GM21786 (cell line): ENCODE measurements at regions not wholly inside any gene's neighbourhood (a gene's known extent, or its start where the extent isn't known, plus 50 kb on each side); places are given as distances from the start of the nearest gene placed in this dataset.
"Not testable (repeated sequence)": the region's sequence is repeated elsewhere in the genome, so short reads cannot be mapped to it uniquely, and the experiment has no call there.

Experiments used
- ATAC-seq: cut with Tn5 transposase; IDR thresholded peaks from one replicate; pipeline ENCODE4 v1.9.1; 2021; ENCODE audit not compliant: unreplicated experiment

GRCh38 chr1:58966917-58967740, 183.3 kb upstream of the JUN start:
- ATAC-seq: no peak

DNA sequence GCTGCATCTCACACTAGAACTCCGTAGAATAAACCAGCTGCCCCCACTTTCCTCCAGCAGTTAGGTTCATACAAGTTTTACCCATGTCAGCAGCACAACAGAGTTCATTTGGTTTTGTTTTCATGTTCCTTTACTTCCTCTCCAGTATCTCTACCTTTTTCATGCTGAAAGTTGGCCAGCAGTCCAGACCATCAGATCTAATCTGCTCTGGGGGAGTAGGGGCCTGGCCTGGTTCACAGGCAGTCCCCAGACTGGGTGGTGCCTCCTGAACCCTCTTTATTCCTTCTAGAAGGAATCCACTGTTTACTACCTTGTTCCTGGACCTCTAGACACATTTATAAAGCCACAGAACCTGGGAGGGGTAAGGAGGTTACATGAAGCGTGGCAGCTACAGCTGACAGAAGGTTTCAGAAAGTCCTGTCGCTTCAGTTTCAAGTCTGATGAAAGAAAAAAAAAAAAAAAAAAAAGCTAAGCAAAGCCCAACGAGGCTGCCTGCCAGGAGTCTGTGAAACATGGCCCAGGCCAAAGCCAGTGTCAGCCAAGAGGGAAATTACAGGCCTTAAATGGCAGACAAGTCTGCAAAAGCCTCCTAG, 184.6 kb upstream of the JUN start:
- ATAC-seq: peak; percentile 85

GRCh38 chr1:58969176-58969575, 185.3 kb upstream of the JUN start:
- not testable (repeated sequence) for ATAC-seq

DNA sequence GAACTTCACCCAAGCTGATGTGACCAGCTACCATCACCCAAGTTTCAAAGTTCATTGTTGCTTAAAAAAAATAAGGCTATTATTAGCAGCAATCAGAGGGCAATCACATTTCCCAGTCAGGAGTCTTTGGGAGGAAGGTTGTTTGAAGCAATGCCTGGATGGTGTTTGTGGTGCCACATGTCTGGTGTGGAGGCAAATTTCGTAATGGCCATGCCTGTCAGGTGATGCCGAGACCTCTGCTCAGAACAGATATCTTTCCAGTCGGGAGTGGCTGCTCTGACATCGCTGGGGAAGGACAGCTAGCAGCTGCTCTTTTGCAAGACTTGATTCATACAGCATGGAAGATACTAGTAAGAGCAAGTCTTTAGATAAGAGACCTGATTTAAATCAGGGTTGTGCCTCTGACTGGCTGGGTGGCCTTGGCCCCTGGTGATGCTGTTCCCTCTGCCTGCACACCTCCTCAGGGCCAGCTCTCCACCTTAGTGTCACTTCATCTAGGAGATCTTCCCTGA, 187.8 kb upstream of the JUN start:
- ATAC-seq: no peak

- ATAC-seq: no peak
Observed at GRCh38 chr1:58975888-58976287, 192.0 kb upstream of the JUN start.

DNA sequence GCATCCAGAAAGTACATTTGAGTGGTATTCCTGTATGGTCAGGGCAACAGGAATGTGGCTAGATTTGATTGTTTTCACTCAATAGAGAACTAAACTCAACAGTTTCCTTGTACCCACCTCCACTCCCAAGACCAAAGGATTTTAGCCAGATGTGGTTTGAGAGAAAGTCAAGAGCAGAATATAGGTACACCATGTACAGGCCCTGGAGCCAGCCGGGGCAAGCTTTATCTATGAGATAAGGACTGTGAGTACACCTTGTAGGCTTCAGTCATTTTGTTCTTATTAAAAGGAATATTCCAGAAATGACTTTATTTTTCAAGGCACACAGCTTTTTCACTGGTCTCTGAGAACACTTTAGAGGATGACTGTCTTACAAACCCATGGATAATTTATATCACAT, 192.4 kb upstream of the JUN start:
- ATAC-seq: no peak

DNA sequence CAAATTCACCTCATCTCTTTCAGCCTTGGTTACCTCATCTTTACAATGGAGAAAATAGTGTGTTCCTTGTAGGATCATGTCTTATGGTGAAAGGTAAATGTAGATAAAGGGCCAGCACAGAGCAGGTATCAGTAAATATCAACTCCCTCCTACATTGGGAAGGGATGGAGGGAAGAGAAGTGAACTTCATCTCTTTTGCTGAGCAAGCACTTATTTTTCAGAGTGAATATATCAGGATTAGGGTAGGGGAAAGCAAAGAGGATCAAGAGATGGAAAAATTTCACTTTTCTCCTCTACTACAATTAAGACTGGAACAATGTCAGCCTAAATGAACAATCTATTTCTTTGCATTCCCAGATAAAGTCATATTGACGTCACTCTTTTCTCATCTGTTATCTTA, 193.8 kb upstream of the JUN start:
- no peak for ATAC-seq

GRCh38 chr1:58978096-58978495, 194.2 kb upstream of the JUN start:
- no peak for ATAC-seq

GRCh38 chr1:58979086-58979485, 195.2 kb upstream of the JUN start:
- no peak for ATAC-seq

GRCh38 chr1:58979677-58980076, 195.8 kb upstream of the JUN start:
- ATAC-seq: no peak

- no peak for ATAC-seq
Observed at GRCh38 chr1:58981392-58981791, 197.5 kb upstream of the JUN start.

GRCh38 chr1:58982259-58982998, 198.6 kb upstream of the JUN start:
- no peak for ATAC-seq

DNA sequence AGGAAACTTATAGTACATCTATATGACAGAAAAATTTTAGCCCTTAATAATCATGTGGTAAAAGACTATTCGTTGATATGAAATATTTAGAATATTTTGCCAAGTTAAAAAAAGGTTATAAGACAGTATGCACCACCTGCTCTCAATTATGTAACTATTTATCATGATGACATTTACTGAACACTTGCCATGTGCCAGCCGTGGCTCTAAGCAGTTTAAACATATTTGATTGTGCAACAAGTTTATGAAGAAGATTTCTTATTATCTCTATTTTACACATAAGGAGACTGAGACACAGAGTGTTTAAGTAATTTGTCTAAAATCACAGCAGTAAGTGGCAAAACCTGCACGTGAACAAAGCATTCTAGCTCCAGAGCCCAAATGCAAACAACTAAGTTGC, 199.3 kb upstream of the JUN start:
- ATAC-seq: no peak

- ATAC-seq: no peak
Observed at GRCh38 chr1:58983633-58984245, 199.9 kb upstream of the JUN start.

- ATAC-seq: no peak
Observed at GRCh38 chr1:58986996-58987767, 203.3 kb upstream of the JUN start.

DNA sequence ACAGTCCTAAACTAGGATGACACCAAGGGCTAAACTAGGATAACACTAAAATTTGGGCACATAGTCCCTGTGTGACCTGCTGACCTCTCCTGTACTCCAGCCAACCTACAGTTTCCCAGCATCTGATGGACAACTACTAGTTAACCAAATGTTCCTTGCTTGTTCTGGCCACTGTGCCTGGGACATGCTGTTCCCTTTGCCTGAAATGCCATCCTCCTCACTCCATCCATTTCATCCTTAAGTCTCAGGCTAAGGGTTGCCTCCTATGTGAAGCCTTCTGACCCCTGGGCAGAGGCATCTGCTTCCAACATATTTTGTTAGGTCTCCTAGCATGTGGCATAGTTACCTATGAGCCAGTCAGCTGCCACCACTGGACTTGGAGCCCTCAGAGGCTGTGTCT, 204.9 kb upstream of the JUN start:
- ATAC-seq: no peak

DNA sequence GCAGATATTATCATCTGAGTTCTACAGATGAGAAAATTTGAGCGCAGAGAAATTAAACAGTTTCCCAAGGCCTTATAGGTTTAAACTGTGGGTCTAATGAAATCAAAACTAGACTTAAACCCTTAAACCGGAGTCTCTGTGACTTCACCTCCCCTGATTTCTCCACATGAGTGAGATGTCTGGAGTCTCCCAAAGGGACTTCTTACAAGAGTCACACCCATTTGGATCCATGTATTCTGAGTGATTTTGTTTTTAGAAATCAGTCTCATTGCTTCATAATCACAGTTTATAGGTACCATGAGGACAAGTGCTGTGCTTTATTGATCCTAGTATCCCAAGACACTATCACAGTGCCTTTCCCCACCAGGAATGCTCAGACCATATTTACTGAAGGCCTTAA, 206.0 kb upstream of the JUN start:
- ATAC-seq: no peak

- ATAC-seq: no peak
Observed at GRCh38 chr1:58991305-58991704, 207.5 kb upstream of the JUN start.

DNA sequence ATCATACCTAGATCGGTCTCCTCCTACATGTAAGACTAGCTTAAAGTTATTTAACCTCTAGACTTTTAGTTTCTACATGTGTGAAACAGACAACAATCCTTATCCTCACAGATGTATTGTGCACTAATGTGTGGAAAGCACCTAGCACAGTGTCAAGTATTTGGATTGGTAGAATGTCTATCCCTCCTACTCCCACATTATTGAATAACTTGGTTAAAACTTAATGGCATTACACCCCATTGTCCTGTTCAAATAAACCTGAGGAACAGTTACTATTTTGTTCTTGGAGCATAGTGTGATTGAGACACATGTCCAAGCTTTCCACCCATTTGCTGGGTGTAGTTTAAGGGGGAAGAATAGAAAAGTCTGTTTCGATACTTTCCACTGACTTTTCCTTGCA, 208.8 kb upstream of the JUN start:
- ATAC-seq: no peak

GRCh38 chr1:58993403-58993802, 209.6 kb upstream of the JUN start:
- no peak for ATAC-seq

DNA sequence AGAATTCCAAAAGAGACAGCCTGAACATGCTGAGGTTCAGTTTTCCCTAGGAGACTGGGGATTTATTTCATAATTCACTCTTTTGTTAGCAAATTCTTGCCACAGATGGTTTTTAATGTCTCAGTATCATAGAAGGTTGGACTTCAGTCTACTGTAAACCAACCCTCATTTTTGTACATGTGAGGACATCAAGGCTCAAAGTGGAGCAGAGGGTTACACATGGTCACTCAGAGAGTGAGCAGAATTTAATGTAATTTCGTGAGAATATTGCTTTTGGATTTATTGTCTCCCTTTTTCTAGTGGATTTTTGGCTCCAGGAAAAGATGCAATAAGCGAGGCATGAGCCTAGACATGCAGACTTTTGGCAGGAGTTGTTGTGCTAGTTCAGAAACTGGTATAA, 210.8 kb upstream of the JUN start:
- no peak for ATAC-seq
